C4-2B (cell line): ENCODE measurements at regions not wholly inside any gene's neighbourhood (a gene's known extent, or its start where the extent isn't known, plus 50 kb on each side); places are given as distances from the start of the nearest gene placed in this dataset.
"Not testable (repeated sequence)": the region's sequence is repeated elsewhere in the genome, so short reads cannot be mapped to it uniquely, and the experiment has no call there.

Experiments
- ZFX ChIP-seq: fragments of 450-650 bp; IDR thresholded peaks from 2 replicates; pipeline ENCODE4 v1.6.1; 2017
- TF ChIP-seq, protein P1 (sequence below): fragments of 450-650 bp; conservative IDR thresholded peaks from 2 replicates; pipeline ENCODE4 v1.5.1; 2017; ENCODE audit warnings: mild to moderate bottlenecking

DNA sequence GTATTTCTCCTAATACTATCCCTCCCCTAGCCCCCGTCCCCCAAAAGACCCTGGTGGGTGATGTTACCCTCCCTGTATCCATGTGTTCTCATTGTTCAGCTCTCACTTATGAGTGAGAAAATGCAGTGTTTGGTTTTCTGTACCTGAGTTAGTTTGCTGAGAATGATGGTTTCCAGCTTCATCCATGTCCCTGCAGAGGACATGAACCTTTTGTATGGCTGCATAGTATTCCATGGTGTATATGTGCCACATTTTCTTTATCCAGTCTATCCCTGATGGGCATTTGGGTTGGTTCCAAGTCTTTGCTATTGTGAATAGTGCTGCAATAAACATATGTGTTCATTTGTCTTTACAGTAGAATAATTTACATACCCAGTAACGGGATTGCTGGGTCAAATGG, 235.8 kb upstream of the NOCT start:
- TF ChIP-seq, protein P1, sequence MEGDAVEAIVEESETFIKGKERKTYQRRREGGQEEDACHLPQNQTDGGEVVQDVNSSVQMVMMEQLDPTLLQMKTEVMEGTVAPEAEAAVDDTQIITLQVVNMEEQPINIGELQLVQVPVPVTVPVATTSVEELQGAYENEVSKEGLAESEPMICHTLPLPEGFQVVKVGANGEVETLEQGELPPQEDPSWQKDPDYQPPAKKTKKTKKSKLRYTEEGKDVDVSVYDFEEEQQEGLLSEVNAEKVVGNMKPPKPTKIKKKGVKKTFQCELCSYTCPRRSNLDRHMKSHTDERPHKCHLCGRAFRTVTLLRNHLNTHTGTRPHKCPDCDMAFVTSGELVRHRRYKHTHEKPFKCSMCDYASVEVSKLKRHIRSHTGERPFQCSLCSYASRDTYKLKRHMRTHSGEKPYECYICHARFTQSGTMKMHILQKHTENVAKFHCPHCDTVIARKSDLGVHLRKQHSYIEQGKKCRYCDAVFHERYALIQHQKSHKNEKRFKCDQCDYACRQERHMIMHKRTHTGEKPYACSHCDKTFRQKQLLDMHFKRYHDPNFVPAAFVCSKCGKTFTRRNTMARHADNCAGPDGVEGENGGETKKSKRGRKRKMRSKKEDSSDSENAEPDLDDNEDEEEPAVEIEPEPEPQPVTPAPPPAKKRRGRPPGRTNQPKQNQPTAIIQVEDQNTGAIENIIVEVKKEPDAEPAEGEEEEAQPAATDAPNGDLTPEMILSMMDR: not testable (repeated sequence)
- not testable (repeated sequence) for TF ChIP-seq ZFX
